OCI-LY3 (cell line): ENCODE measurements at regions not wholly inside any gene's neighbourhood (a gene's known extent, or its start where the extent isn't known, plus 50 kb on each side); places are given as distances from the start of the nearest gene placed in this dataset.

Source experiments
- CTCF ChIP-seq: fragments of 200-600, 300-600 bp; sonication (generic); IDR thresholded peaks from 2 replicates; pipeline ENCODE4 v1.5.1; 2014; ENCODE audit warnings: antibody characterized with exemption, low read length, low read depth
- EZH2phosphoT487 ChIP-seq: fragments of 200-600 bp; shearing (Covaris generic); IDR thresholded peaks from 2 replicates; pipeline ENCODE4 v1.6.1; 2018; ENCODE audit warnings: antibody characterized with exemption, mixed run types, low read depth

DNA sequence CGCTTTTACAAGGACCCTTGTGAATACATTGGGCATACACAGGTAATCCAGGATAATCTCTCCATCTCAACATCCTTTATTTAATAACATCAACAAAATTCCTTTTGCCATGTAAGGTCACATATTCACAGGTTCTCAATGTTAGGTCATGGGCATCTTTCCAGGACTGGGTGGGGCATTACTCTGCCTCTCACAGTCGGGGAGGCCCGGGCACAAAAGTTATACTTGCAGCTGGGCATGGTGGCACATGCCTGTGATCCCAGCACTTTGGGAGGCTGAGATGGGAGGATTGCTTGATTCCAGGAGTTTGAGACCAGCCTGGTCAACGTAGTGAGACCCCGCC is 93.7 kb upstream of the AP1S2 start:
- no peak for TF ChIP-seq EZH2phosphoT487
- no peak for TF ChIP-seq CTCF
